ENCODE measurements at regions not wholly inside any gene's neighbourhood (a gene's known extent, or its start where the extent isn't known, plus 50 kb on each side); places are given as distances from the start of the nearest gene placed in this dataset.

- Histone ChIP-seq H3K27ac (ENCODE audit: low read depth, low read length) (no peak overlapping the region), H3K27me3 (ENCODE audit: control insufficient read depth, insufficient read depth, low read length) (no peaks in the 10 kb centered on the region), H3K36me3 (ENCODE audit: control insufficient read depth, insufficient read depth, low read length) (no peaks in the 10 kb centered on the region), H3K4me3 (ENCODE audit: low read depth, low read length) (no peak overlapping the region), H3K9ac (ENCODE audit: low read length) (no peak overlapping the region), H3K9me3 (ENCODE audit: control insufficient read depth, insufficient read depth, low read depth, low read length) (no peaks in the 10 kb centered on the region), H3K4me1 (ENCODE audit: control insufficient read depth, insufficient read depth, low read length) (no peaks in the 10 kb centered on the region)
These were observed 211.9 kb upstream of the FAR2 start for GRCh38 chr12:28937196-28937595.

GRCh38 chr12:28938056-28938455, 211.0 kb upstream of the FAR2 start:
- Histone ChIP-seq H3K27me3 (ENCODE audit: control insufficient read depth, insufficient read depth, low read length) (no peaks in the 10 kb centered on the region), H3K4me1 (ENCODE audit: control insufficient read depth, insufficient read depth, low read length) (no peaks in the 10 kb centered on the region), H3K9ac (ENCODE audit: low read length) (no peak overlapping the region), H3K4me3 (ENCODE audit: low read depth, low read length) (no peak overlapping the region), H3K27ac (ENCODE audit: low read depth, low read length) (no peak overlapping the region), H3K36me3 (ENCODE audit: control insufficient read depth, insufficient read depth, low read length) (no peaks in the 10 kb centered on the region), H3K9me3 (ENCODE audit: control insufficient read depth, insufficient read depth, low read depth, low read length) (no peaks in the 10 kb centered on the region)

GRCh38 chr12:28938581-28939235, 210.4 kb upstream of the FAR2 start:
- no peaks in the 10 kb centered on the region for H3K36me3 ChIP-seq (ENCODE audit: control insufficient read depth, insufficient read depth, low read length)
- no peaks in the 10 kb centered on the region for H3K27me3 ChIP-seq (ENCODE audit: control insufficient read depth, insufficient read depth, low read length)
- H3K4me1 ChIP-seq (ENCODE audit: control insufficient read depth, insufficient read depth, low read length) = no peaks in the 10 kb centered on the region

GRCh38 chr12:28939427-28939826, 209.7 kb upstream of the FAR2 start:
- H3K27ac ChIP-seq (ENCODE audit: low read depth, low read length) = no peak overlapping the region

More at GRCh38 chr12:28938581-28939235, 210.4 kb upstream of the FAR2 start:
- Histone ChIP-seq H3K4me3 (ENCODE audit: low read depth, low read length) (no peak overlapping the region), H3K27ac (ENCODE audit: low read depth, low read length) (no peak overlapping the region), H3K9ac (ENCODE audit: low read length) (no peak overlapping the region), H3K9me3 (ENCODE audit: control insufficient read depth, insufficient read depth, low read depth, low read length) (no peaks in the 10 kb centered on the region)

GRCh38 chr12:28941248-28941647, 207.8 kb upstream of the FAR2 start:
- Histone ChIP-seq H3K36me3 (ENCODE audit: control insufficient read depth, insufficient read depth, low read length) (no peaks in the 10 kb centered on the region), H3K4me1 (ENCODE audit: control insufficient read depth, insufficient read depth, low read length) (no peaks in the 10 kb centered on the region), H3K9me3 (ENCODE audit: control insufficient read depth, insufficient read depth, low read depth, low read length) (no peaks in the 10 kb centered on the region), H3K27ac (ENCODE audit: low read depth, low read length) (no peak overlapping the region), H3K9ac (ENCODE audit: low read length) (no peak overlapping the region), H3K27me3 (ENCODE audit: control insufficient read depth, insufficient read depth, low read length) (no peaks in the 10 kb centered on the region), H3K4me3 (ENCODE audit: low read depth, low read length) (no peak overlapping the region)

More at GRCh38 chr12:28939427-28939826, 209.7 kb upstream of the FAR2 start:
- no peak overlapping the region for H3K9ac ChIP-seq (ENCODE audit: low read length)
- H3K4me1 ChIP-seq (ENCODE audit: control insufficient read depth, insufficient read depth, low read length) = no peaks in the 10 kb centered on the region
- no peaks in the 10 kb centered on the region for H3K9me3 ChIP-seq (ENCODE audit: control insufficient read depth, insufficient read depth, low read depth, low read length)
- H3K4me3 ChIP-seq (ENCODE audit: low read depth, low read length) = no peak overlapping the region
- H3K27me3 ChIP-seq (ENCODE audit: control insufficient read depth, insufficient read depth, low read length) = no peaks in the 10 kb centered on the region
- no peaks in the 10 kb centered on the region for H3K36me3 ChIP-seq (ENCODE audit: control insufficient read depth, insufficient read depth, low read length)

- Histone ChIP-seq H3K9ac (ENCODE audit: low read length) (no peak overlapping the region), H3K36me3 (ENCODE audit: control insufficient read depth, insufficient read depth, low read length) (no peaks in the 10 kb centered on the region), H3K9me3 (ENCODE audit: control insufficient read depth, insufficient read depth, low read depth, low read length) (no peaks in the 10 kb centered on the region), H3K4me1 (ENCODE audit: control insufficient read depth, insufficient read depth, low read length) (no peaks in the 10 kb centered on the region), H3K4me3 (ENCODE audit: low read depth, low read length) (no peak overlapping the region), H3K27ac (ENCODE audit: low read depth, low read length) (no peak overlapping the region), H3K27me3 (ENCODE audit: control insufficient read depth, insufficient read depth, low read length) (no peaks in the 10 kb centered on the region)
These were observed 202.7 kb upstream of the FAR2 start for GRCh38 chr12:28946361-28946760.

- Histone ChIP-seq H3K36me3 (ENCODE audit: control insufficient read depth, insufficient read depth, low read length) (no peaks in the 10 kb centered on the region), H3K9me3 (ENCODE audit: control insufficient read depth, insufficient read depth, low read depth, low read length) (no peaks in the 10 kb centered on the region), H3K4me1 (ENCODE audit: control insufficient read depth, insufficient read depth, low read length) (no peaks in the 10 kb centered on the region), H3K27ac (ENCODE audit: low read depth, low read length) (no peak overlapping the region), H3K9ac (ENCODE audit: low read length) (no peak overlapping the region), H3K4me3 (ENCODE audit: low read depth, low read length) (no peak overlapping the region), H3K27me3 (ENCODE audit: control insufficient read depth, insufficient read depth, low read length) (no peaks in the 10 kb centered on the region)
These were observed 200.4 kb upstream of the FAR2 start for GRCh38 chr12:28948685-28949084.

GRCh38 chr12:28949184-28949583, 199.9 kb upstream of the FAR2 start:
- no peaks in the 10 kb centered on the region for H3K4me1 ChIP-seq (ENCODE audit: control insufficient read depth, insufficient read depth, low read length)

GRCh38 chr12:28950049-28950448, 199.0 kb upstream of the FAR2 start:
- Histone ChIP-seq H3K36me3 (ENCODE audit: control insufficient read depth, insufficient read depth, low read length) (no peaks in the 10 kb centered on the region), H3K9me3 (ENCODE audit: control insufficient read depth, insufficient read depth, low read depth, low read length) (no peaks in the 10 kb centered on the region), H3K4me3 (ENCODE audit: low read depth, low read length) (no peak overlapping the region)

More at GRCh38 chr12:28949184-28949583, 199.9 kb upstream of the FAR2 start:
- no peaks in the 10 kb centered on the region for H3K9me3 ChIP-seq (ENCODE audit: control insufficient read depth, insufficient read depth, low read depth, low read length)
- no peak overlapping the region for H3K9ac ChIP-seq (ENCODE audit: low read length)
- H3K4me3 ChIP-seq (ENCODE audit: low read depth, low read length) = no peak overlapping the region
- no peak overlapping the region for H3K27ac ChIP-seq (ENCODE audit: low read depth, low read length)
- H3K27me3 ChIP-seq (ENCODE audit: control insufficient read depth, insufficient read depth, low read length) = no peaks in the 10 kb centered on the region
- H3K36me3 ChIP-seq (ENCODE audit: control insufficient read depth, insufficient read depth, low read length) = no peaks in the 10 kb centered on the region

GRCh38 chr12:28951935-28952334, 197.1 kb upstream of the FAR2 start:
- no peak overlapping the region for H3K27ac ChIP-seq (ENCODE audit: low read depth, low read length)
- no peaks in the 10 kb centered on the region for H3K9me3 ChIP-seq (ENCODE audit: control insufficient read depth, insufficient read depth, low read depth, low read length)
- H3K27me3 ChIP-seq (ENCODE audit: control insufficient read depth, insufficient read depth, low read length) = no peaks in the 10 kb centered on the region
- H3K4me3 ChIP-seq (ENCODE audit: low read depth, low read length) = no peak overlapping the region
- no peaks in the 10 kb centered on the region for H3K36me3 ChIP-seq (ENCODE audit: control insufficient read depth, insufficient read depth, low read length)
- H3K9ac ChIP-seq (ENCODE audit: low read length) = no peak overlapping the region
- H3K4me1 ChIP-seq (ENCODE audit: control insufficient read depth, insufficient read depth, low read length) = peaks cover 10% of the 10 kb centered on the region

More at GRCh38 chr12:28950049-28950448, 199.0 kb upstream of the FAR2 start:
- H3K27me3 ChIP-seq (ENCODE audit: control insufficient read depth, insufficient read depth, low read length) = no peaks in the 10 kb centered on the region
- no peak overlapping the region for H3K27ac ChIP-seq (ENCODE audit: low read depth, low read length)
- peaks cover 7% of the 10 kb centered on the region for H3K4me1 ChIP-seq (ENCODE audit: control insufficient read depth, insufficient read depth, low read length)
- H3K9ac ChIP-seq (ENCODE audit: low read length) = no peak overlapping the region

- no peak overlapping the region for H3K27ac ChIP-seq (ENCODE audit: low read depth, low read length)
- no peak overlapping the region for H3K4me3 ChIP-seq (ENCODE audit: low read depth, low read length)
- no peak overlapping the region for H3K9ac ChIP-seq (ENCODE audit: low read length)
- peaks cover 10% of the 10 kb centered on the region for H3K4me1 ChIP-seq (ENCODE audit: control insufficient read depth, insufficient read depth, low read length)
- no peaks in the 10 kb centered on the region for H3K36me3 ChIP-seq (ENCODE audit: control insufficient read depth, insufficient read depth, low read length)
- no peaks in the 10 kb centered on the region for H3K9me3 ChIP-seq (ENCODE audit: control insufficient read depth, insufficient read depth, low read depth, low read length)
- H3K27me3 ChIP-seq (ENCODE audit: control insufficient read depth, insufficient read depth, low read length) = no peaks in the 10 kb centered on the region
These were observed 194.7 kb upstream of the FAR2 start for GRCh38 chr12:28954333-28954732.
